ENCODE measurements at regions not wholly inside any gene's neighbourhood (a gene's known extent, or its start where the extent isn't known, plus 50 kb on each side); places are given as distances from the start of the nearest gene placed in this dataset.

- no peak for TF ChIP-seq EZH2 (IDR thresholded peaks at IDR 0.05; ENCODE audit: low read length, missing control alignments)
- TF ChIP-seq CTCF (conservative IDR thresholded peaks at IDR 0.05 in 1 of 2, IDR thresholded peaks at IDR 0.05 in 1 of 2; ENCODE audit: low read depth in 1 of 2, low read length in 2 of 2) = no peak
These were observed 118.4 kb upstream of the TMEM18 start for GRCh38 chr2:795531-796041.

Measured in fibroblast of lung (primary cell).